Mesenchymal stem cell (in vitro differentiated cells and primary cell): ENCODE measurements at regions not wholly inside any gene's neighbourhood (a gene's known extent, or its start where the extent isn't known, plus 50 kb on each side); places are given as distances from the start of the nearest gene placed in this dataset.

Experiments used
- DNase-seq: peaks from one replicate; pipeline ENCODE4 v3.0.0-alpha.2; 2013
- H2AFZ ChIP-seq: one replicate; pipeline ENCODE4 v1.6.1; 2013; ENCODE audit warnings: low read depth, mild to moderate bottlenecking, control low read depth, inconsistent platforms, low read length, moderate library complexity
- H2AK5ac ChIP-seq: 2 replicates; pipeline ENCODE4 v1.6.1; 2013; ENCODE audit warnings: low read length, moderate library complexity, mild to moderate bottlenecking, inconsistent platforms; ENCODE audit not compliant: severe bottlenecking
- H2BK120ac ChIP-seq: one replicate; pipeline ENCODE4 v1.6.1; 2013; ENCODE audit warnings: low read depth, mild to moderate bottlenecking, inconsistent platforms, low read length, moderate library complexity
- H2BK12ac ChIP-seq, 2 experiments: one replicate each; pipeline ENCODE4 v1.6.1; 2013; ENCODE audit warnings: inconsistent platforms in 2 of 2, low read length in 2 of 2, mild to moderate bottlenecking in 2 of 2, moderate library complexity in 2 of 2, control low read depth in 1 of 2
- H2BK15ac ChIP-seq: one replicate; pipeline ENCODE4 v1.6.1; 2013; ENCODE audit warnings: mild to moderate bottlenecking, low read depth, inconsistent platforms; ENCODE audit not compliant: poor library complexity, severe bottlenecking
- H2BK5ac ChIP-seq: 2 replicates; pipeline ENCODE4 v1.6.1; 2013; ENCODE audit warnings: low read depth, mild to moderate bottlenecking, low read length, control low read depth, inconsistent platforms; ENCODE audit not compliant: poor library complexity, severe bottlenecking
- H3K14ac ChIP-seq, 2 experiments: one replicate each; pipeline ENCODE4 v1.6.1; 2013; ENCODE audit warnings: inconsistent platforms in 2 of 2, low read length in 2 of 2, control low read depth in 1 of 2, mild to moderate bottlenecking in 1 of 2, moderate library complexity in 1 of 2
- H3K18ac ChIP-seq, 2 experiments: one replicate each; pipeline ENCODE4 v1.6.1; 2013; ENCODE audit warnings: inconsistent platforms in 2 of 2, low read length in 2 of 2, control low read depth in 1 of 2, low read depth in 1 of 2, mild to moderate bottlenecking in 1 of 2
- H3K23ac ChIP-seq, 2 experiments: one replicate each; pipeline ENCODE4 v1.6.1; 2013; ENCODE audit warnings: inconsistent platforms in 2 of 2, low read length in 2 of 2, mild to moderate bottlenecking in 2 of 2, moderate library complexity in 2 of 2, control low read depth in 1 of 2
- H3K27ac ChIP-seq: 2 replicates; pipeline ENCODE4 v1.5.1; 2013; ENCODE audit warnings: mild to moderate bottlenecking, moderate library complexity, low read length, control low read depth, inconsistent platforms; ENCODE audit not compliant: poor library complexity, severe bottlenecking
- H3K27me3 ChIP-seq, 2 experiments: 2 replicates each; pipeline versions ENCODE4 v1.6.1 to v1.7.0; 2013; ENCODE audit warnings: low read length in 2 of 2, mild to moderate bottlenecking in 2 of 2, moderate library complexity in 2 of 2, control low read depth in 1 of 2, inconsistent platforms in 1 of 2; ENCODE audit not compliant: control insufficient read depth in 1 of 2, insufficient read depth in 1 of 2
- H3K36me3 ChIP-seq, 2 experiments: 2 replicates each; pipeline versions ENCODE4 v1.6.1 to v1.7.0; 2013; ENCODE audit warnings: low read length in 2 of 2, control low read depth in 1 of 2, inconsistent platforms in 1 of 2, low read depth in 1 of 2, mild to moderate bottlenecking in 1 of 2; ENCODE audit not compliant: insufficient read depth in 2 of 2, control insufficient read depth in 1 of 2
- H3K4ac ChIP-seq, 2 experiments: one replicate each; pipeline ENCODE4 v1.6.1; 2013; ENCODE audit warnings: inconsistent platforms in 2 of 2, low read length in 2 of 2, mild to moderate bottlenecking in 2 of 2, moderate library complexity in 2 of 2, control low read depth in 1 of 2, low read depth in 1 of 2
- H3K4me1 ChIP-seq: 2 replicates; pipeline ENCODE4 v1.6.1; 2013; ENCODE audit warnings: low read depth, low read length, control low read depth; ENCODE audit not compliant: control insufficient read depth, insufficient read depth
- H3K4me2 ChIP-seq: 2 replicates; pipeline ENCODE4 v1.6.1; 2013; ENCODE audit warnings: low read length, mild to moderate bottlenecking, inconsistent platforms; ENCODE audit not compliant: poor library complexity, severe bottlenecking
- H3K4me3 ChIP-seq, 2 experiments: 2 replicates each; pipeline versions ENCODE4 v1.5.1 to v1.7.0; 2013; ENCODE audit warnings: low read length in 2 of 2, mild to moderate bottlenecking in 2 of 2, control low read depth in 1 of 2, low read depth in 1 of 2; ENCODE audit not compliant: insufficient read depth in 1 of 2
- H3K79me1 ChIP-seq: replicated peaks from 2 replicates; pipeline ENCODE4 v1.6.1; 2013; ENCODE audit warnings: mild to moderate bottlenecking, control low read depth, low read length, inconsistent platforms; ENCODE audit not compliant: poor library complexity, severe bottlenecking
- H3K9ac ChIP-seq: 2 replicates; pipeline ENCODE4 v1.7.0; 2013; ENCODE audit warnings: mild to moderate bottlenecking, low read length, moderate library complexity
- H3K9me3 ChIP-seq: 2 replicates; pipeline ENCODE4 v1.7.0; 2013; ENCODE audit warnings: mild to moderate bottlenecking, low read length; ENCODE audit not compliant: control insufficient read depth
- H4K8ac ChIP-seq: one replicate; pipeline ENCODE4 v1.6.1; 2013; ENCODE audit warnings: inconsistent platforms, mild to moderate bottlenecking, low read length, moderate library complexity
- H4K91ac ChIP-seq: one replicate; pipeline ENCODE4 v1.6.1; 2013; ENCODE audit warnings: mild to moderate bottlenecking, low read length, inconsistent platforms
- WGBS: methylation state at CpG from one replicate; pipeline ENCODE4 v1.1.7; 2013; ENCODE audit warnings: mixed read lengths; 5-methylcytosine and 5-hydroxymethylcytosine counted together

GRCh38 chr4:77466430-77466829 lies 139.2 kb upstream of the CXCL13 start:
- no peak overlapping the region for H2BK120ac ChIP-seq
- H4K91ac ChIP-seq, result peak overlapping the region; percentile 68
- no peak overlapping the region for H3K18ac ChIP-seq
- peaks cover 12 to 29% of the 10 kb centered on the region in 2 experiments for H3K27me3 ChIP-seq
- H3K4me3 ChIP-seq, result no peak overlapping the region
- no peak overlapping the region for H2BK15ac ChIP-seq
- DNase-seq, result no peak
- H2BK12ac ChIP-seq, result no peak overlapping the region
- no peak overlapping the region for H3K4ac ChIP-seq
- H3K4me2 ChIP-seq, result no peak overlapping the region
- no peaks in the 10 kb centered on the region for H3K9me3 ChIP-seq
- no peaks in the 10 kb centered on the region for H3K36me3 ChIP-seq
- H2AFZ ChIP-seq, result no peak overlapping the region
- H2AK5ac ChIP-seq, result no peak overlapping the region
- no peak overlapping the region for H2BK5ac ChIP-seq
- no peak overlapping the region for H4K8ac ChIP-seq
- no peak overlapping the region for H3K14ac ChIP-seq
- 71% methylated on average over 7 of the region's 8 CpGs for WGBS
- no peaks in the 10 kb centered on the region for H3K4me1 ChIP-seq
- no peak overlapping the region for H3K23ac ChIP-seq
- no peaks in the 10 kb centered on the region for H3K79me1 ChIP-seq
- H3K27ac ChIP-seq, result no peak overlapping the region
- H3K9ac ChIP-seq, result no peak overlapping the region

GRCh38 chr4:77471821-77472495 lies 133.7 kb upstream of the CXCL13 start:
- Histone ChIP-seq H3K27me3 (peaks cover 27 to 59% of the 10 kb centered on the region in 2 experiments), H3K4me3 (no peak overlapping the region), H3K18ac (no peak overlapping the region), H3K36me3 (no peaks in the 10 kb centered on the region), H3K4me1 (no peaks in the 10 kb centered on the region), H3K27ac (no peak overlapping the region), H4K8ac (no peak overlapping the region), H3K9me3 (no peaks in the 10 kb centered on the region), H3K14ac (no peak overlapping the region), H2BK5ac (no peak overlapping the region), H3K23ac (no peak overlapping the region), H3K4me2 (no peak overlapping the region), H3K79me1 (no peaks in the 10 kb centered on the region), H4K91ac (no peak overlapping the region), H3K4ac (no peak overlapping the region), H2BK12ac (no peak overlapping the region), H2AK5ac (no peak overlapping the region), H2BK15ac (no peak overlapping the region), H2BK120ac (no peak overlapping the region), H3K9ac (no peak overlapping the region), H2AFZ (no peak overlapping the region)
- DNase-seq, result no peak
- 77% methylated on average over 5 of the region's 5 CpGs for WGBS

DNA sequence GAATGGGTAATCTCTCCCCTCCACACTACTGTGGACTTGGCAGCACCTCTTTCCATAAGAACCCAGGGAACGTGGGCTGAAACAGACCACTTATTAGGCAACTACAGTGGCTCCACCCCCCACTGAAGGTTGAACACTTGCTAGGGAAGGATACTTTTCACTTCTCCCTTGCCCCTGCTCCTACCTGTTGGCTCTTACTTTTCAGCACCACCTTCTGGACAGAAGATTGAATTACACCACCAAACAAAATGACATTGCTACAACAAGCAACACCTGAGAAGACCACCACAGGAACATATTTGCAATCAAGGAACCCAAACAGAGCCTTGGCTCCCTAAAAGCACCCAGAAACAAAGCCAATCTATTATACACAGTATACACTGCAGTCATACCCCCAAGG lies 132.1 kb upstream of the CXCL13 start:
- Histone ChIP-seq H4K8ac (no peak overlapping the region), H2AFZ (no peak overlapping the region), H4K91ac (no peak overlapping the region), H3K9ac (no peak overlapping the region), H2BK12ac (no peak overlapping the region), H3K4ac (no peak overlapping the region), H3K14ac (no peak overlapping the region), H3K36me3 (no peaks in the 10 kb centered on the region), H2BK15ac (no peak overlapping the region), H2BK5ac (no peak overlapping the region), H3K18ac (no peak overlapping the region), H3K79me1 (no peaks in the 10 kb centered on the region), H3K4me3 (no peak overlapping the region), H3K9me3 (no peaks in the 10 kb centered on the region), H3K4me1 (no peaks in the 10 kb centered on the region), H2AK5ac (no peak overlapping the region), H3K27ac (no peak overlapping the region), H3K23ac (no peak overlapping the region), H3K4me2 (no peak overlapping the region), H2BK120ac (no peak overlapping the region), H3K27me3 (peaks cover 27 to 59% of the 10 kb centered on the region in 2 experiments)
- 50% methylated on average over 1 of the region's 1 CpG for WGBS
- no peak for DNase-seq

- no peak overlapping the region for H3K14ac ChIP-seq
- no peak overlapping the region for H3K23ac ChIP-seq
- no peak overlapping the region for H3K4me3 ChIP-seq
- H3K79me1 ChIP-seq, result no peaks in the 10 kb centered on the region
- H3K4me1 ChIP-seq, result no peaks in the 10 kb centered on the region
- H2AFZ ChIP-seq, result no peak overlapping the region
- DNase-seq, result no peak
- no peak overlapping the region for H3K4me2 ChIP-seq
- no peak overlapping the region for H3K4ac ChIP-seq
- H3K36me3 ChIP-seq, result no peaks in the 10 kb centered on the region
- peaks cover 33 to 38% of the 10 kb centered on the region in 2 experiments for H3K27me3 ChIP-seq
- no peak overlapping the region for H4K8ac ChIP-seq
- H4K91ac ChIP-seq, result no peak overlapping the region
- H3K9ac ChIP-seq, result no peak overlapping the region
- no peak overlapping the region for H2BK15ac ChIP-seq
- 38% methylated on average over 1 of the region's 1 CpG for WGBS
- H2BK5ac ChIP-seq, result no peak overlapping the region
- H2BK120ac ChIP-seq, result no peak overlapping the region
- peaks cover 4% of the 10 kb centered on the region for H3K9me3 ChIP-seq
- no peak overlapping the region for H3K18ac ChIP-seq
- H3K27ac ChIP-seq, result no peak overlapping the region
- no peak overlapping the region for H2AK5ac ChIP-seq
- H2BK12ac ChIP-seq, result no peak overlapping the region
These were observed 123.8 kb upstream of the CXCL13 start for GRCh38 chr4:77481856-77482255.
